Lung (tissue), 11 donors: ENCODE measurements at regions not wholly inside any gene's neighbourhood (a gene's known extent, or its start where the extent isn't known, plus 50 kb on each side); places are given as distances from the start of the nearest gene placed in this dataset.

Experiments used
- ATAC-seq: fragments of 200-7000 bp; cut with Tn5 transposase; one replicate; pipeline ENCODE4 v1.9.1; 2020; ENCODE audit warnings: moderate number of reproducible peaks; ENCODE audit not compliant: insufficient read depth, low FRiP score
- DNase-seq, 3 donors: peaks; one replicate each; pipeline ENCODE4 v3.0.0-alpha.2; 2013 to 2017
- H3K27ac ChIP-seq, 2 donors: one replicate each; pipeline ENCODE4 v1.5.1; 2013; ENCODE audit warnings: mild to moderate bottlenecking in 2 of 2, moderate library complexity in 2 of 2, control low read depth in 1 of 2, inconsistent platforms in 1 of 2, low read depth in 1 of 2, low read length in 1 of 2
- H3K27me3 ChIP-seq, 3 donors: one replicate each; pipeline ENCODE4 v1.5.1; 2013; ENCODE audit warnings: low read length in 2 of 3; ENCODE audit not compliant: control insufficient read depth in 3 of 3, insufficient read depth in 3 of 3
- H3K36me3 ChIP-seq, 4 donors: one replicate each; pipeline ENCODE4 v1.5.1; 2013; ENCODE audit warnings: low read length in 4 of 4, mild to moderate bottlenecking in 1 of 4, moderate library complexity in 1 of 4; ENCODE audit not compliant: control insufficient read depth in 4 of 4, insufficient read depth in 4 of 4
- H3K4me1 ChIP-seq, 5 donors: one replicate each; pipeline ENCODE4 v1.5.1; 2013; ENCODE audit warnings: low read length in 5 of 5, mild to moderate bottlenecking in 2 of 5, moderate library complexity in 1 of 5; ENCODE audit not compliant: control insufficient read depth in 5 of 5, insufficient read depth in 5 of 5
- H3K4me3 ChIP-seq: one replicate; pipeline ENCODE4 v1.5.1; 2013; ENCODE audit warnings: mild to moderate bottlenecking, control low read depth, moderate library complexity
- H3K9ac ChIP-seq, 2 donors: one replicate each; pipeline ENCODE4 v1.5.1; 2013; ENCODE audit warnings: low read length in 2 of 2, control low read depth in 1 of 2; ENCODE audit not compliant: insufficient read depth in 1 of 2
- H3K9me3 ChIP-seq, 4 donors: one replicate each; pipeline ENCODE4 v1.5.1; 2013; ENCODE audit warnings: low read length in 3 of 4, mild to moderate bottlenecking in 1 of 4, moderate library complexity in 1 of 4; ENCODE audit not compliant: control insufficient read depth in 4 of 4, insufficient read depth in 3 of 4
- CTCF ChIP-seq: IDR thresholded peaks from 2 replicates; pipeline ENCODE4 v1.5.1; 2012; ENCODE audit warnings: mild to moderate bottlenecking; ENCODE audit errors: control extremely low read depth, extremely low read depth
- WGBS, 2 donors: extraction: QIAGEN DNeasy Blood & Tissue Kit; methylation state at CpG; one replicate each; pipeline ENCODE4 v1.1.7; 2013; 5-methylcytosine and 5-hydroxymethylcytosine counted together
- donor health status: control.
- donor health status: control.
- donor health status: Bipolar disorder and iron deficiency.
- donor health status: healthy.
- donor health status: DM: yes; HTN: yes; CAD: no.

GRCh38 chr5:42989190-42989589, 50.9 kb downstream of the ANXA2R start:
- no peak overlapping the region for H3K27ac ChIP-seq
- WGBS, 2 donors = 82 to 93% methylated on average over 1 of the region's 1 CpG
- no peaks in the 10 kb centered on the region for H3K36me3 ChIP-seq
- no peak for DNase-seq
- peaks cover 0 to 9% (median 0%) of the 10 kb centered on the region in 5 donors for H3K4me1 ChIP-seq
- H3K27me3 ChIP-seq = peaks cover 0 to 75% (median 68%) of the 10 kb centered on the region in 3 donors
- no peak overlapping the region for H3K9ac ChIP-seq
- no peak for TF ChIP-seq CTCF
- no peak overlapping the region for H3K4me3 ChIP-seq
- H3K9me3 ChIP-seq = peaks cover 0 to 11% (median 5%) of the 10 kb centered on the region in 4 donors
- ATAC-seq = no peak

- TF ChIP-seq CTCF = no peak
- peaks cover 0 to 69% (median 63%) of the 10 kb centered on the region in 3 donors for H3K27me3 ChIP-seq
- 97% methylated on average over 2 of the region's 2 CpGs for WGBS, 2 donors
- H3K4me1 ChIP-seq = peaks cover 0 to 9% (median 0%) of the 10 kb centered on the region in 5 donors
- ATAC-seq (no peak), DNase-seq (no peak)
- H3K27ac ChIP-seq = no peak overlapping the region
- H3K9me3 ChIP-seq = peaks cover 0 to 11% (median 5%) of the 10 kb centered on the region in 4 donors
- H3K36me3 ChIP-seq = no peaks in the 10 kb centered on the region
- no peak overlapping the region for H3K4me3 ChIP-seq
- no peak overlapping the region for H3K9ac ChIP-seq
These were observed 51.6 kb downstream of the ANXA2R start for GRCh38 chr5:42988568-42988967.

GRCh38 chr5:42985129-42986037, 54.7 kb downstream of the ANXA2R start:
- no peak for DNase-seq
- no peak for TF ChIP-seq CTCF
- Histone ChIP-seq H3K27ac (no peak overlapping the region), H3K36me3 (no peaks in the 10 kb centered on the region), H3K4me1 (no peaks in the 10 kb centered on the region), H3K9ac (no peak overlapping the region), H3K4me3 (no peak overlapping the region), H3K27me3 (peaks cover 0 to 43% (median 37%) of the 10 kb centered on the region in 3 donors), H3K9me3 (peaks cover 0 to 6% (median 3%) of the 10 kb centered on the region in 4 donors)
- 68 to 78% methylated on average over 2 of the region's 2 CpGs for WGBS, 2 donors
- no peak for ATAC-seq
